NCI-H1105 (cell line): ENCODE measurements at regions not wholly inside any gene's neighbourhood (a gene's known extent, or its start where the extent isn't known, plus 50 kb on each side); places are given as distances from the start of the nearest gene placed in this dataset.
"Not testable (repeated sequence)": the region's sequence is repeated elsewhere in the genome, so short reads cannot be mapped to it uniquely, and the experiment has no call there.

Experiments used
- DNase-seq: peaks from one replicate; lab custom pipeline; 2025; lab: John Stamatoyannopoulos, UW

DNA sequence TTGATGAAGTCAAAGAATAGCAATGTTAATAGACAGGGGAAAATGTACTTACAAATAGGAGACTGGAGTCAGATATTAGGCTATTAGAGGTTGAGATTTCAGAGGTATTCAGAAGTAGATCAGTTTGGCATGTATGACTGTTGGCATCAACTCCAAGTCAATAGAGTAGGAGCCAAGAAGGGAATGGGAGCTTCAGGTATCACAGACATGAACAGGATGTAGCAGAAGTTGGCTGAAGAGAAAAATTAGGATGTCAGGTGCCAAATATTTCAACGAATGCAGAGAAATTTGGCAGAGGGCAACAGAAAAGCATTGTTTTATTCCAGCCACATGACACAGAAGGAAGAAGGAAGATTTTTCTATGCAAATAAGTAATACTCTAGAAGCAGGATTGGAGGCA, 69.7 kb downstream of the GLYATL1 start:
- no peak for DNase-seq

DNA sequence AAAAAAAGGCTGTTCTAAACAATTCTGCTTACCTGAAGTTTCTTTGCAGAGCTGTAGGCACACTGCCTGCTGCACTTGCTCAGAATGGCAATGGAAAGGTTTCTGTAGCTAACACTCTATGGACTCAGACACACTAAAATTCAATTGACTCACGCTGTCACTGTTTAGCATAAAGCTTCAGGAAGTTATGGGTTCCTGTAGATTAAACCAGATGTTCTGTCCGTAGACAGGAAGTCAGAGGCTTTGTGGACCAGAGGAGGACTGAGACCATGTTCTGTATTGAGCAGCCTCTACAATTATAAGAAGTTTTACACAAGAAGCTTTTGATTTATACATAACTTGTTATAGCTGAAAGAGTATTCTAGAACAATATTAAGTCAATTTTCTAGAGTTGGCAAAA, 70.4 kb downstream of the GLYATL1 start:
- DNase-seq = no peak

DNA sequence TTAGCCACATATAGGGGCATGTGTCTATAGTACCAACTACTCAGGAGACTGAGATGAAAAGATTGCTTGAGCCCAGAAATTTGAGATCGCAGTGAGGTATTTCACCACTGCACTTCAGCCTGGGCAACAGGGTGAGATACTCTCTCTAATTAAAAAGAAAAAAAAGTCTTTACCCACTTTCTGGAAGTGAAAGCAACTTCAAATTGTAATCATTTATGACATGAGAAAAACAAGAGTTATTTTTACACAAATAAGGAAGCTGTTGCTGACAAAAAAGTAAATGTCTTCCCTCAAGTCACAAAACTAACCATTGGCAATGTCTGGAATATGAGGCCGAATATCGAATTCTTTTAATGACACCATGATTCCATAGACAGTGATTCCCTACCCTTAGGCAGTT, 71.4 kb downstream of the GLYATL1 start:
- no peak for DNase-seq

DNA sequence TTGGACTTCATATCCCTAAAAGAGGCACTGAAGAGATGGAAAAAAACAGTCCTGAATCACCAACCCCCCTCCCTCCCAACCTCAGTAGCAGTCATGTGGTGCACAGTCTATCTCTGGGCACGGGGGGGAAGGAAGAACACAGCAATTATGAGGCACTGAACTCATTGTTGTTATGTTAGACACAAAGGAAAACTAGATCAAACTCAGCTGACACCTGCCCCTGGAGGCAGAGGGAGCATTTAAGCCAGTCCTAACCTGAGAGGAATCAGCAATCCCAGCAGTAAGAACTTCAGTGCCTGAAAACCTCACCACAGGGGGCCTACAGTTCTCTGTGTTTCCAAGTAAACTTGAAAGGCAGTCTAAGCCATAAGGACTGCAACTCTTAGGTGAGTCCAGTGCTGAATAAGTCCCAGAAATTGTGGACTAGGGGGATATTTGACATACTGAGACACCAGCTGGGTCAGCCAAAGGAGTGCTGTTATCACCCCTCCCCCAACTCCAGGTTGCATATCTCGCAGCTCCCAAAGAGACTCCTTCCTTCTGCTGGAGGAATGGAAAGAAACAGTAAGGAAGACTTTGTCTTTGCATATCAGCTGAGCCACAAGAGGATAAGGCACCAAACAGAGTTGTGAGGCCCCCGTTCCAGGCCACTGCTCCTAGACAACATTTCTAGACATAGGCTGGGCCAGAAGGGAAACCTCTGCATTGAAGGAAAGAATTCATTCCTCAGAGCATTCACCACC, 72.5 kb downstream of the GLYATL1 start:
- DNase-seq = no peak

DNA sequence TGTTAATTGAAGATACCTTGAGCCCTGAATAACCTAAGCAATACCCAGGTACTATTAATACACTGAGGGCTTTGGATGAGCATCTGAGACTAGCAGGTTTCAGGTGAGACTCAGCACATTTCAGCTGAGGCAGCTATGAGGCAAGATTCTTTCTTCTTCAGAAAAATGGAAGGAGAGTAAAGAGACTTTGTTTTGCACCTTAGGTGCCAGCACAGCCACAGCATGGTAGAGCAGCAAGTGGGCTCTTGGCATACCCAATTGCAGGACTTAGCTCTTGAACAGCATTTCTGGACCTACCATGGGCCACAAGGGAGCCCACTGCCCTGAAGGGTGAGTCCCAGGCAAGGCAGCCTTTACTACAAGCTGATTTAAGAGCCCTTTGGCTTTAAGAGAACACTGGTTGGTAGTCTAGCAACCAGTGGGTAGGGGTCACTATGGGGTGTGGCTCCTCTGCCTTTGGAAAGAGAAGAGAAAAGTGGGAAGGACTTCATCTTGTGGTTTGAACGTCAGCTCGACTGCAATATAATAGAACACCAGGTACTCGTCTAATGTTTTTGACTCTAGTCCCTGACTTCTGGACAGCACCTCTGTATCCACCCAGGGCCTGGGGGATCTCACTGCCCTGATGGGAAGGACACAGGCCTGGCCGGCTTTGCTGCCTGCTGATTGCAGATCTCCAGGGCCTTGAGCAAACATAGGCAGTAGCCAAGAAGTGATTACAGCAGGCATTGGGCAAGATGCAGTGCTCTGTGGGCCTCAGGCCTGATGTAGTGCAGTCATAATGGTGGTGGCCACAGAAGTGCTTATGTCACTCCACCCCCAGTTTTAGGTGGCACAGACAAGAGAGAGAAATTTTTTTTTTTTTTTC, 73.3 kb downstream of the GLYATL1 start:
- DNase-seq = no peak

DNA sequence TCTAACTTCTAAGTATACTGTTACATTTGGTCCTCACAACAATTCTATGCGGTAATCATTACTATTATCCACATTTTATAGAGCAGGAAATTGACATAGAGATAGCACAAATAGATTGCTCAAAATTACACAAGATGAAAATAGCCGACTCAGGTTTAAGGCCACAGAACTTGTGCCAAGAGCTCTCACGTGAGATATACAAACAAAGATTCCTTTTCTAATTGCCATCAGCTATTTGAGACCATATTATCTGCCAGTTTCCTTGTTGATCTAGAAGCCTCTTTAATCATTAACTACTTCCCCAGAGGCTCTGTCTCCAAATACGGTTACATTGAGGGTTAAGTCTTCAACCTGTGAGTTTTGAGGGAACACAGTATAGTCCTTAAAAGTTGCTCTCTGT, 61.0 kb upstream of the GLYATL1B start:
- DNase-seq = peak; percentile 53

DNA sequence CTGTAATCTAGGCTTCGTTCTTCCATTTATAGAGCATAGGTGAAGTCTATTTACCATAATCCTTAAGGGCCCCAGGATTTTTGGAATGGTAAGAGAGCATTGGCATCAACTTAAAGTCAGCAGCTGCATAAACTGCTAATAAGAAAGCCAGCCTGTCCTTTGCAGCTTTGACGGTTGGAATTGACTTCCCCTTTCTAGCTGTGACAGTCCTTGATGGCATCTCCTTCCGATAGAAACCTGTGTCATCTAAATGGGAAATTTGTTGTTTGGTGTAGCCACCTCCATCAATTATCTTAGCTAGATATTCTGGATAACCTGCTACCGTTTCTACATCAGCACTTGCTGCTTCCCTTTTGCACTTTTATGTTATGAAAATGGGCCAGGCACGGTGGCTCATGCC, 58.0 kb upstream of the GLYATL1B start:
- no peak for DNase-seq

DNA sequence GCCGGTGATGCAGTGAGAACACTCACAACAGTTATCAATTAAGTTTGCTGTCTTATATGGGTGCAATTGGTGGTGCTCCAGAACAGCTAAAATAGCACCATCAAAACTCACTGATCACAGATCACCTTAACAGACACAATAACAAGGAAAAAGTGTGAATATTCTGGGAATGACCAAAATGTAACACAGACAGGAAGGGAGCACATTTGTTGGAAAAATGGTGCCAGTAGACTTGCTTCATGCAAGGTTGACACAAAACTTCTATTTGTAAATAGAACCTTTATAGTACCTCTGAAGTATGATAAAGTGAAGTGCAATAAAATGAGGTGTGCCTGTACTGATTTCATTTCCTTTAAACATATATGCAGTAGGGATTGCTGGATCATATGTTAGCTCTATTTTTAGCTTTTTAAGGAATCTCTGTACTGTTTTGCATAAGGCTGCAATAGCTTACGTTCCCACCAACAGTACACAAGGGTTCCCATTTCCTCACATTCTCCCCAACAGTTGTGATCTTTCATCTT, 56.7 kb upstream of the GLYATL1B start:
- no peak for DNase-seq

DNA sequence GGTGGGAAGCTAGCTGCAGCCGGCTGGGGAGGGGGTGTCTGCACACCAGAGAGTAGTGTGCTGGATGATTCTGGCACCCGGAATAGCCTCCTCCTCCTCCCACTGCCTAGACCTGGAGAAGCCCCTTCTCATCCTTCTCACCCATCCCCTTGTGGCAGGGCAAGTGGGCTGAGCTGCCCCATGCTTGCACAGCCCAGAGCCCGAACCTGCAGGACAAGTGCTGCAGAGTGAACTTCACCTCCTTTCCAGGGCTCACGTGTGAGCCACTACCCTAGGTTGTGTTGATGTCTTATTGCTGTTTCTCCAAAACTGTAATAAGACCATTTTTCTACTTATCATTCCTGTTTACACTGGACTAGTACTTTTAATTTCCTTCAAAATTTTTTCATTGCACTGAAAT, 56.1 kb upstream of the GLYATL1B start:
- DNase-seq = no peak

DNA sequence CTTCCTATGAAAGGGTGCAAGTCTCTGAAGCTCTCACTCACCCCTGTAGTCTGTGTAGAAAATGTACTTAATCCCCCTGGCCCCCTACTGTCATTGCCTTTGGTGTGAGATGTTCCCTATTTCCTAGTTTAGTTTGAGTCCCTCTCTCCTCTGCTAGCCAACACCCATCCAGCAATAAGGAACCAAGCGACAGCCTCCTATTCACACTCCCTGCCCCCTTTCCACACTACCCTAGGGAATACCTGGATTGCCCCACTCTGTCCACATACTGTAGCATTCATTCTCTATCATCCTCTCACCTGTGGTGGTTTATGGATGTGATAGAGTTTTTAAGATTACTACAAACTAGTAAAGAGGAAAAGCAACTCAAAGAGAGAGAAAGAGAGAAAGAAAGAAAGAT, 54.4 kb upstream of the GLYATL1B start:
- not testable (repeated sequence) for DNase-seq
